T-helper 2 cell (primary cell): ENCODE measurements at regions not wholly inside any gene's neighbourhood (a gene's known extent, or its start where the extent isn't known, plus 50 kb on each side); places are given as distances from the start of the nearest gene placed in this dataset.

Source experiments
- DNase-seq, 5 experiments: peaks; one replicate each; pipeline versions ENCODE4 v3.0.0 to v3.0.0-alpha.2; 2012 to 2022

- peak in 1 of 5 experiments; percentile 44 for DNase-seq
Measured at GRCh38 chr14:60349663-60350365, 100.8 kb downstream of the PPM1A start.

- DNase-seq: no peak
Measured at GRCh38 chr14:60350366-60350720, 101.3 kb downstream of the PPM1A start.

- DNase-seq: no peak
Measured at GRCh38 chr14:60353420-60353819, 104.4 kb downstream of the PPM1A start.

DNA sequence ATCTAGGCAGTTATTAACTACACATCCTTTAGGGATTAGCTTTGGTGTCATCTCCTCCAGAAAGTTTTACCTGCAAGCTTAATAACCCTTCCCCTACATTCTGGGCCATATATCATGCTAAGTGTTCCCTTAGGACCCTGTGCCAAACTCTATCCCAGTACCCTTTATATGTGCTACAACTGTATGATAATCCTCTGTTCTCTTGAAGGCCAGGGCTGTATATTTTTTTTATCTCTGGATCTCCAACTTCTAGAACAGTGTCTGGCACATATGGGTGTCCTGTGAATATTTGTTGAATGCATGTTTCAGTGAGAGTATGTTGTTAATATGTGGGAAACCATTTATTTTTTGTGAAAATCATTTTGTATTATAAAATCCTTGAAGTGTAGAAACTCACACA, 106.7 kb downstream of the PPM1A start:
- DNase-seq: no peak

- DNase-seq: no peak
Measured at GRCh38 chr14:60356386-60356785, 107.4 kb downstream of the PPM1A start.

DNA sequence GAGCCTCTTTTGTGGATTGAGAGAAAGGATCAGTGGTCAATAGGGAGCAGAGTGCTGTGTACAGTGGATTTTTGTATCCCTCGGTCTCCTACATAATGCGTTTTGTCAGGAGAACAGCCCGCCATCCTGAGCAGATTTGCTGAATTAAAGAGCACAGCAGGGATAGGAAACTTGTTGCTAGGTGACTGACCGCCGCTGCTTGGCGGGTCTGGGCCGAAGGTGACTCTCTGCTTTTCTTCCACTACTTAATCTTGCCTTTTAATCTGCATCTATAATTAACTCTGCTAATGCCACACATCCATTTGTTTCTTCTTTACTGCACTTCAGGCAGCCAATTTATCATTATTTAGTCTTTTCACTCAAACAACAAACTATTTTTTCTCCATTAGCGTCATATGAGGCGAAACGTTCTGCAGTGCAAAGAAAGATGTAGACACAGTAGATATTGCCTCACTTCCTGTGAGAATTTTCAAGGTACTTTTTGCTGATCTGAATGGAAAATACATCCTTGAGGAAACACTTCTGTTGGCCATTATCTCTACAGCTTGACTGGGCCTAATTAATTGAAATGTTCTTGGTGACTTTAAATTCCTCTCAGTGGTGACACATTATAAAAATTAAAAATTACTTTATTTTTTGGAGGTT, 108.0 kb downstream of the PPM1A start:
- DNase-seq: no peak

DNA sequence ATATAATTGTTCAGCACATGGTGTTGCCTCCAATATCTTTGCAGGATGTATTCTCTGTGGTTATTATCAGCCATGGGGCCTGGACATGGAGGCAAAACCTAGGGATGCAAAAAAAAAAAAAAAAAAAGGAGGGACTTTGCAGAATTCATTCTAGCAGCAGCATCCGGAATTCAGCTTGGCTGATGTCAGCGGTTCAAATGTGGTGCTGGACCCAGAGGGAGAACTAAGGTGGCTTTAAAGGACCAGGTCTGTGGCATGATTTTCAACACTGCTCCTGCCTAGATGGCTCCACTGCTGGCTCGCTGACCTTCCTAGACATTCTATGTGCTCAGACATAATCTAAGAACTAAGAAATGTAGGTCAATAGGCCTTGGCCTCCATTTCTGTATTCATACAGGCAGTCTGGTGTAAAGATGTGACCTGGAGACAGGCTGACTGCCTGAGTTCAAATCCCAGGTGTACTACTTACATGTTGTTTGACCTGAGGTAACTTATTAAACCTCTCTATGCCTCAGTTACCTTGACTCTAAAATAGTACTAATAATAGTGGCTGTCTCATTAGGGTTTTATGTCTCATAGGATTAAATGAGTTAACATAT, 108.6 kb downstream of the PPM1A start:
- DNase-seq: no peak

- DNase-seq: peak in 1 of 5 experiments; percentile 19
Measured at GRCh38 chr14:60363275-60363674, 114.3 kb downstream of the PPM1A start.

DNA sequence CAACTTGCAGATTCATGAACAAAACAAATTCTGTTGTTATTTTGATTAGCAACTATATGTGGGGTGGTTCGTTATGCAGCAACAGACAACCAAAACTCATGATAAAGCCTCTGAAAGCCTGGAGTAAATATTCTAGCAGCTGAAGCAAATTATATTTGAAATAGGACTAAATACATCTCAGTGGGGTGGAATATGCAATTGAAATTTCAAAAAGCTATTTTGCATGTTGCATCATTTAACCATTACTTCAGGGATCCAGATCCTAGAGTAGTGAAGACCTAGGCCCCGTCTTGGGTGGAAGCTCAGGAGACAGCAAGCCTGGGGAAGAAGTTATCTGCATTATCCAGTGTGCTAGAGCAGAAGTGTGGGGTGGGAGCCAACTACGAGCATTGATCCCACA, 114.7 kb downstream of the PPM1A start:
- DNase-seq: no peak

DNA sequence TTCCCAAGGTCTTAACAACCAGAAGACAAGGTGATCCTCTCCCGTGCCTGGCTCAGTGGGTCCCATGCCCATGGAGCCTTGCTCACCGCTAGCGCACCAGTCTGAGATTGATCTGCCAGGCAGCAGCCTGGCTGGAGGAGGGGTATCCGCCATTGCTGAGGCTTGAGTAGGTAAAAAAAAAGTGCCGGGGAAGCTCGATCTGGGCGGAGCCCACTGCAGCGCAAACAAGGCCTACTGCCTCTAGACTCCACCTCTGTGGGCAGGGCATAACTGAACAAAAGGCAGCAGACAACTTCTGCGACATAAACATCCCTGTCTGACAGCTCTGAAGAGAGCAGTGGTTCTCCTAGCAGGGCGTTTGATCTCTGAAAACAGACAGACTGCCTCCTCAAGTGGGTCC, 104.0 kb downstream of the C14orf39 start:
- no peak for DNase-seq
